DND-41 (cell line): ENCODE measurements at regions not wholly inside any gene's neighbourhood (a gene's known extent, or its start where the extent isn't known, plus 50 kb on each side); places are given as distances from the start of the nearest gene placed in this dataset.

Experiments used
- CTCF ChIP-seq: IDR thresholded peaks from 2 replicates; pipeline ENCODE4 v1.5.1; 2012; ENCODE audit warnings: borderline replicate concordance, low read length, moderate library complexity, mild to moderate bottlenecking; ENCODE audit not compliant: poor library complexity, severe bottlenecking; ENCODE audit errors: extremely low read depth
- EZH2 ChIP-seq: IDR thresholded peaks from 3 replicates; pipeline ENCODE4 v1.6.1; 2012; ENCODE audit warnings: borderline replicate concordance, low read depth, mild to moderate bottlenecking, moderate library complexity, low read length, inconsistent platforms; ENCODE audit not compliant: severe bottlenecking

GRCh38 chr11:112593440-112593839 lies 332.8 kb upstream of the PLET1 start:
- no peak for TF ChIP-seq CTCF
- no peak for TF ChIP-seq EZH2
